GM23248 (cell line): ENCODE measurements at regions not wholly inside any gene's neighbourhood (a gene's known extent, or its start where the extent isn't known, plus 50 kb on each side); places are given as distances from the start of the nearest gene placed in this dataset.

Source experiments
- DNase-seq: peaks from one replicate; pipeline ENCODE4 v3.0.0-alpha.2; 2015
- H2AFZ ChIP-seq: fragments of 200-600 bp; sonication (generic); 2 replicates; pipeline ENCODE4 v1.6.1; 2016; ENCODE audit warnings: antibody characterized with exemption
- H3F3A ChIP-seq: fragments of 200-600 bp; sonication (generic); 2 replicates; pipeline ENCODE4 v1.6.1; 2016; ENCODE audit warnings: mild to moderate bottlenecking, antibody characterized with exemption, mixed run types; ENCODE audit not compliant: insufficient read depth
- H3K27ac ChIP-seq: fragments of 200-600 bp; sonication (generic); 2 replicates; pipeline ENCODE4 v1.5.1; 2016; ENCODE audit warnings: mild to moderate bottlenecking
- H3K27me3 ChIP-seq: fragments of 200-600 bp; sonication (generic); replicated peaks from 2 replicates; pipeline ENCODE4 v1.6.1; 2016; ENCODE audit warnings: mild to moderate bottlenecking; ENCODE audit not compliant: insufficient read depth
- H3K36me3 ChIP-seq: fragments of 200-600 bp; sonication (generic); 2 replicates; pipeline ENCODE4 v1.6.1; 2016; ENCODE audit warnings: low read depth, mild to moderate bottlenecking
- H3K4me1 ChIP-seq: fragments of 200-600 bp; sonication (generic); 2 replicates; pipeline ENCODE4 v1.6.1; 2016; ENCODE audit warnings: mild to moderate bottlenecking; ENCODE audit not compliant: insufficient read depth
- H3K4me2 ChIP-seq: fragments of 200-600 bp; sonication (generic); one replicate; pipeline ENCODE4 v1.6.1; 2016; ENCODE audit warnings: mild to moderate bottlenecking; ENCODE audit not compliant: unreplicated experiment
- H3K4me3 ChIP-seq: fragments of 200-600 bp; sonication (generic); 2 replicates; pipeline ENCODE4 v1.5.1; 2016; ENCODE audit warnings: mild to moderate bottlenecking
- H3K79me2 ChIP-seq: fragments of 200-600 bp; sonication (generic); 2 replicates; pipeline ENCODE4 v1.6.1; 2016; ENCODE audit warnings: mild to moderate bottlenecking; ENCODE audit not compliant: insufficient read depth
- H3K9ac ChIP-seq: fragments of 200-600 bp; sonication (generic); 2 replicates; pipeline ENCODE4 v1.6.1; 2016; ENCODE audit warnings: mild to moderate bottlenecking
- H3K9me2 ChIP-seq: fragments of 200-600 bp; sonication (generic); 2 replicates; pipeline ENCODE4 v1.6.1; 2016; ENCODE audit warnings: mixed run types, mild to moderate bottlenecking, moderate library complexity; ENCODE audit not compliant: insufficient read depth
- H3K9me3 ChIP-seq: fragments of 200-600 bp; sonication (generic); one replicate; pipeline ENCODE4 v1.6.1; 2017; ENCODE audit warnings: low read depth
- H4K20me1 ChIP-seq: fragments of 200-600 bp; sonication (generic); 2 replicates; pipeline ENCODE4 v1.6.0; 2016; ENCODE audit not compliant: insufficient read depth
- EZH2 ChIP-seq: fragments of 200-600 bp; sonication (generic); IDR thresholded peaks from 2 replicates; pipeline ENCODE4 v1.6.1; 2018; ENCODE audit warnings: antibody characterized with exemption, mild to moderate bottlenecking; ENCODE audit not compliant: insufficient read depth, poor library complexity, severe bottlenecking
- EZH2phosphoT487 ChIP-seq: fragments of 200-600 bp; sonication (generic); IDR thresholded peaks from 2 replicates; pipeline ENCODE4 v1.6.1; 2018; ENCODE audit warnings: antibody characterized with exemption, moderate library complexity, mild to moderate bottlenecking, low read depth; ENCODE audit not compliant: insufficient read depth
- WGBS, 2 experiments: methylation state at CpG; one replicate each; pipeline ENCODE4 v1.1.6; 2015 to 2017; ENCODE audit warnings: low lambda C conversion rate in 2 of 2, low coverage in 1 of 2; ENCODE audit errors: missing lambda C conversion rate in 2 of 2; 5-methylcytosine and 5-hydroxymethylcytosine counted together
- in situ Hi-C: fragments of 300-500 bp; cut with MboI; formaldehyde crosslinking; loops from 2 replicates; pipeline ENCODE4 v1.15.0; 2020

- H3K9me3 ChIP-seq, result no peaks in the 10 kb centered on the region
- no peak overlapping the region for H3K4me2 ChIP-seq
- no peaks in the 10 kb centered on the region for H3K79me2 ChIP-seq
- in situ Hi-C loops, result no loop called here
- 24 to 47% methylated on average over 3 of the region's 3 CpGs for WGBS, 2 experiments
- no peak for DNase-seq
- H3K27ac ChIP-seq, result no peak overlapping the region
- TF ChIP-seq EZH2 (no peak), EZH2phosphoT487 (no peak)
- no peaks in the 10 kb centered on the region for H3K36me3 ChIP-seq
- H3K4me1 ChIP-seq, result no peaks in the 10 kb centered on the region
- H3K9me2 ChIP-seq, result no peaks in the 10 kb centered on the region
- H3K27me3 ChIP-seq, result no peaks in the 10 kb centered on the region
- H4K20me1 ChIP-seq, result no peaks in the 10 kb centered on the region
- no peak overlapping the region for H3K4me3 ChIP-seq
- no peaks in the 10 kb centered on the region for H3F3A ChIP-seq
- no peak overlapping the region for H2AFZ ChIP-seq
- H3K9ac ChIP-seq, result no peak overlapping the region
These were observed 430.3 kb upstream of the MAOA start for GRCh38 chrX:43225626-43226328.

- Histone ChIP-seq H3K9me3 (no peaks in the 10 kb centered on the region), H3K79me2 (no peaks in the 10 kb centered on the region), H3K36me3 (no peaks in the 10 kb centered on the region), H3K4me2 (no peak overlapping the region), H3K4me1 (no peaks in the 10 kb centered on the region), H4K20me1 (no peaks in the 10 kb centered on the region), H3K9me2 (no peaks in the 10 kb centered on the region), H3K4me3 (no peak overlapping the region), H3K27me3 (no peaks in the 10 kb centered on the region), H3F3A (no peaks in the 10 kb centered on the region), H2AFZ (no peak overlapping the region), H3K27ac (no peak overlapping the region), H3K9ac (no peak overlapping the region)
- in situ Hi-C loops, result no loop called here
- 0 to 17% methylated on average over 1 of the region's 1 CpG for WGBS, 2 experiments
- TF ChIP-seq EZH2 (no peak), EZH2phosphoT487 (no peak)
- no peak for DNase-seq
These were observed 417.6 kb upstream of the MAOA start for GRCh38 chrX:43238461-43238945.

GRCh38 chrX:43239356-43239755, 416.7 kb upstream of the MAOA start:
- Histone ChIP-seq H3K4me1 (no peaks in the 10 kb centered on the region), H3K36me3 (no peaks in the 10 kb centered on the region), H3K79me2 (no peaks in the 10 kb centered on the region), H3K4me2 (no peak overlapping the region), H4K20me1 (no peaks in the 10 kb centered on the region), H3K27ac (no peak overlapping the region), H2AFZ (no peak overlapping the region), H3F3A (no peaks in the 10 kb centered on the region), H3K9me2 (no peaks in the 10 kb centered on the region), H3K4me3 (no peak overlapping the region), H3K9ac (no peak overlapping the region), H3K9me3 (no peaks in the 10 kb centered on the region), H3K27me3 (no peaks in the 10 kb centered on the region)
- 35 to 36% methylated on average over 4 of the region's 4 CpGs for WGBS, 2 experiments
- in situ Hi-C loops, result no loop called here
- no peak for DNase-seq
- no peak for TF ChIP-seq EZH2
- no peak for TF ChIP-seq EZH2phosphoT487

GRCh38 chrX:43255596-43255995, 400.5 kb upstream of the MAOA start:
- Histone ChIP-seq H3K9me2 (no peaks in the 10 kb centered on the region), H3K36me3 (no peaks in the 10 kb centered on the region), H3K27me3 (no peaks in the 10 kb centered on the region), H4K20me1 (no peaks in the 10 kb centered on the region), H3K9me3 (no peaks in the 10 kb centered on the region), H3K4me2 (no peak overlapping the region), H3F3A (no peaks in the 10 kb centered on the region), H3K27ac (no peak overlapping the region), H3K79me2 (no peaks in the 10 kb centered on the region), H2AFZ (no peak overlapping the region), H3K4me3 (no peak overlapping the region), H3K4me1 (no peaks in the 10 kb centered on the region), H3K9ac (no peak overlapping the region)
- TF ChIP-seq EZH2phosphoT487 (no peak), EZH2 (no peak)
- 26 to 50% methylated on average over 1 of the region's 1 CpG for WGBS, 2 experiments
- no peak for DNase-seq
- in situ Hi-C loops, result no loop called here
